ENCODE measurements at regions not wholly inside any gene's neighbourhood (a gene's known extent, or its start where the extent isn't known, plus 50 kb on each side); places are given as distances from the start of the nearest gene placed in this dataset.

GRCh38 chr13:73833325-73834070, 300.7 kb downstream of the KLF12 start:
- no peak overlapping the region for H3K9ac ChIP-seq (ENCODE audit: low read length)

GRCh38 chr13:73832825-73833224, 301.4 kb downstream of the KLF12 start:
- Histone ChIP-seq H3K9ac (ENCODE audit: low read length) (no peak overlapping the region), H3K9me3 (ENCODE audit: control insufficient read depth, low read length) (no peaks in the 10 kb centered on the region), H3K36me3 (ENCODE audit: control insufficient read depth, insufficient read depth, low read length, severe bottlenecking) (no peaks in the 10 kb centered on the region), H3K4me3 (ENCODE audit: low read length) (no peak overlapping the region), H3K27me3 (replicated peaks; ENCODE audit: control insufficient read depth, insufficient read depth, low read length) (no peaks in the 10 kb centered on the region), H3K4me1 (ENCODE audit: control insufficient read depth, insufficient read depth, low read length) (peaks cover 3% of the 10 kb centered on the region)
- DNase-seq (ENCODE audit: low read depth) = no peak

More at GRCh38 chr13:73833325-73834070, 300.7 kb downstream of the KLF12 start:
- no peak for DNase-seq (ENCODE audit: low read depth)
- Histone ChIP-seq H3K4me1 (ENCODE audit: control insufficient read depth, insufficient read depth, low read length) (peaks cover 3% of the 10 kb centered on the region), H3K4me3 (ENCODE audit: low read length) (no peak overlapping the region), H3K36me3 (ENCODE audit: control insufficient read depth, insufficient read depth, low read length, severe bottlenecking) (no peaks in the 10 kb centered on the region), H3K9me3 (ENCODE audit: control insufficient read depth, low read length) (no peaks in the 10 kb centered on the region), H3K27me3 (replicated peaks; ENCODE audit: control insufficient read depth, insufficient read depth, low read length) (no peaks in the 10 kb centered on the region)

GRCh38 chr13:73832128-73832588, 302.0 kb downstream of the KLF12 start:
- Histone ChIP-seq H3K27me3 (replicated peaks; ENCODE audit: control insufficient read depth, insufficient read depth, low read length) (no peaks in the 10 kb centered on the region), H3K36me3 (ENCODE audit: control insufficient read depth, insufficient read depth, low read length, severe bottlenecking) (no peaks in the 10 kb centered on the region), H3K4me1 (ENCODE audit: control insufficient read depth, insufficient read depth, low read length) (peaks cover 3% of the 10 kb centered on the region), H3K9ac (ENCODE audit: low read length) (no peak overlapping the region), H3K9me3 (ENCODE audit: control insufficient read depth, low read length) (no peaks in the 10 kb centered on the region), H3K4me3 (ENCODE audit: low read length) (no peak overlapping the region)
- peak; percentile 3 for DNase-seq (ENCODE audit: low read depth)

- H3K9ac ChIP-seq (ENCODE audit: low read length) = no peak overlapping the region
- H3K9me3 ChIP-seq (ENCODE audit: control insufficient read depth, low read length) = no peaks in the 10 kb centered on the region
- peaks cover 3% of the 10 kb centered on the region for H3K4me1 ChIP-seq (ENCODE audit: control insufficient read depth, insufficient read depth, low read length)
- H3K36me3 ChIP-seq (ENCODE audit: control insufficient read depth, insufficient read depth, low read length, severe bottlenecking) = no peaks in the 10 kb centered on the region
- DNase-seq (ENCODE audit: low read depth) = no peak
- no peaks in the 10 kb centered on the region for H3K27me3 ChIP-seq (replicated peaks; ENCODE audit: control insufficient read depth, insufficient read depth, low read length)
- no peak overlapping the region for H3K4me3 ChIP-seq (ENCODE audit: low read length)
Observed at GRCh38 chr13:73829416-73829815, 304.8 kb downstream of the KLF12 start.

- H3K9me3 ChIP-seq (ENCODE audit: control insufficient read depth, low read length) = no peaks in the 10 kb centered on the region
- H3K4me3 ChIP-seq (ENCODE audit: low read length) = no peak overlapping the region
- no peak for DNase-seq (ENCODE audit: low read depth)
- peaks cover 3% of the 10 kb centered on the region for H3K4me1 ChIP-seq (ENCODE audit: control insufficient read depth, insufficient read depth, low read length)
- H3K36me3 ChIP-seq (ENCODE audit: control insufficient read depth, insufficient read depth, low read length, severe bottlenecking) = no peaks in the 10 kb centered on the region
- no peak overlapping the region for H3K9ac ChIP-seq (ENCODE audit: low read length)
- H3K27me3 ChIP-seq (replicated peaks; ENCODE audit: control insufficient read depth, insufficient read depth, low read length) = no peaks in the 10 kb centered on the region
Observed at GRCh38 chr13:73828811-73829210, 305.4 kb downstream of the KLF12 start.

GRCh38 chr13:73827434-73827833, 306.8 kb downstream of the KLF12 start:
- no peaks in the 10 kb centered on the region for H3K27me3 ChIP-seq (replicated peaks; ENCODE audit: control insufficient read depth, insufficient read depth, low read length)
- H3K9me3 ChIP-seq (ENCODE audit: control insufficient read depth, low read length) = no peaks in the 10 kb centered on the region
- no peak overlapping the region for H3K4me3 ChIP-seq (ENCODE audit: low read length)
- DNase-seq (ENCODE audit: low read depth) = no peak
- H3K36me3 ChIP-seq (ENCODE audit: control insufficient read depth, insufficient read depth, low read length, severe bottlenecking) = no peaks in the 10 kb centered on the region
- peaks cover 3% of the 10 kb centered on the region for H3K4me1 ChIP-seq (ENCODE audit: control insufficient read depth, insufficient read depth, low read length)
- H3K9ac ChIP-seq (ENCODE audit: low read length) = no peak overlapping the region

GRCh38 chr13:73825143-73825542, 309.1 kb downstream of the KLF12 start:
- Histone ChIP-seq H3K4me1 (ENCODE audit: control insufficient read depth, insufficient read depth, low read length) (no peaks in the 10 kb centered on the region), H3K27me3 (replicated peaks; ENCODE audit: control insufficient read depth, insufficient read depth, low read length) (no peaks in the 10 kb centered on the region), H3K4me3 (ENCODE audit: low read length) (no peak overlapping the region), H3K9me3 (ENCODE audit: control insufficient read depth, low read length) (no peaks in the 10 kb centered on the region), H3K36me3 (ENCODE audit: control insufficient read depth, insufficient read depth, low read length, severe bottlenecking) (no peaks in the 10 kb centered on the region), H3K9ac (ENCODE audit: low read length) (no peak overlapping the region)
- DNase-seq (ENCODE audit: low read depth) = no peak

GRCh38 chr13:73822668-73823592, 311.3 kb downstream of the KLF12 start:
- Histone ChIP-seq H3K4me3 (ENCODE audit: low read length) (no peak overlapping the region), H3K36me3 (ENCODE audit: control insufficient read depth, insufficient read depth, low read length, severe bottlenecking) (no peaks in the 10 kb centered on the region), H3K9me3 (ENCODE audit: control insufficient read depth, low read length) (no peaks in the 10 kb centered on the region), H3K9ac (ENCODE audit: low read length) (no peak overlapping the region), H3K4me1 (ENCODE audit: control insufficient read depth, insufficient read depth, low read length) (no peaks in the 10 kb centered on the region), H3K27me3 (replicated peaks; ENCODE audit: control insufficient read depth, insufficient read depth, low read length) (no peaks in the 10 kb centered on the region)
- no peak for DNase-seq (ENCODE audit: low read depth)

GRCh38 chr13:73820688-73821087, 313.5 kb downstream of the KLF12 start:
- H3K4me1 ChIP-seq (ENCODE audit: control insufficient read depth, insufficient read depth, low read length) = no peaks in the 10 kb centered on the region
- no peaks in the 10 kb centered on the region for H3K36me3 ChIP-seq (ENCODE audit: control insufficient read depth, insufficient read depth, low read length, severe bottlenecking)
- no peak overlapping the region for H3K9ac ChIP-seq (ENCODE audit: low read length)
- H3K27me3 ChIP-seq (replicated peaks; ENCODE audit: control insufficient read depth, insufficient read depth, low read length) = no peaks in the 10 kb centered on the region
- H3K4me3 ChIP-seq (ENCODE audit: low read length) = no peak overlapping the region
- DNase-seq (ENCODE audit: low read depth) = no peak
- H3K9me3 ChIP-seq (ENCODE audit: control insufficient read depth, low read length) = no peaks in the 10 kb centered on the region

GRCh38 chr13:73820285-73820684, 313.9 kb downstream of the KLF12 start:
- Histone ChIP-seq H3K27me3 (replicated peaks; ENCODE audit: control insufficient read depth, insufficient read depth, low read length) (no peaks in the 10 kb centered on the region), H3K9me3 (ENCODE audit: control insufficient read depth, low read length) (no peaks in the 10 kb centered on the region), H3K4me3 (ENCODE audit: low read length) (no peak overlapping the region), H3K36me3 (ENCODE audit: control insufficient read depth, insufficient read depth, low read length, severe bottlenecking) (no peaks in the 10 kb centered on the region), H3K4me1 (ENCODE audit: control insufficient read depth, insufficient read depth, low read length) (no peaks in the 10 kb centered on the region), H3K9ac (ENCODE audit: low read length) (no peak overlapping the region)
- DNase-seq (ENCODE audit: low read depth) = no peak

- no peak overlapping the region for H3K9ac ChIP-seq (ENCODE audit: low read length)
- no peak for DNase-seq (ENCODE audit: low read depth)
- no peaks in the 10 kb centered on the region for H3K4me1 ChIP-seq (ENCODE audit: control insufficient read depth, insufficient read depth, low read length)
- H3K9me3 ChIP-seq (ENCODE audit: control insufficient read depth, low read length) = no peaks in the 10 kb centered on the region
- H3K36me3 ChIP-seq (ENCODE audit: control insufficient read depth, insufficient read depth, low read length, severe bottlenecking) = no peaks in the 10 kb centered on the region
- no peaks in the 10 kb centered on the region for H3K27me3 ChIP-seq (replicated peaks; ENCODE audit: control insufficient read depth, insufficient read depth, low read length)
- H3K4me3 ChIP-seq (ENCODE audit: low read length) = no peak overlapping the region
Observed at GRCh38 chr13:73819711-73820110, 314.5 kb downstream of the KLF12 start.
